ENCODE measurements at regions not wholly inside any gene's neighbourhood (a gene's known extent, or its start where the extent isn't known, plus 50 kb on each side); places are given as distances from the start of the nearest gene placed in this dataset.

- H3K9me3 Mint-ChIP-seq (ENCODE audit: unreplicated experiment) = peaks cover 2% of the 10 kb centered on the region
- H3K36me3 Mint-ChIP-seq (ENCODE audit: unreplicated experiment) = peaks cover 10% of the 10 kb centered on the region
- DNase-seq = no peak
- H3K27ac Mint-ChIP-seq (ENCODE audit: unreplicated experiment) = no peak overlapping the region
- no peak overlapping the region for H3K4me3 Mint-ChIP-seq (ENCODE audit: unreplicated experiment)
- no peak for TF ChIP-seq CTCF (IDR thresholded peaks at IDR 0.05; ENCODE audit: partially characterized antibody, unreplicated experiment)
- H3K27me3 Mint-ChIP-seq (ENCODE audit: unreplicated experiment) = peaks cover 2% of the 10 kb centered on the region
- H3K4me1 Mint-ChIP-seq (ENCODE audit: low read depth, unreplicated experiment) = no peaks in the 10 kb centered on the region
Measured at GRCh38 chr4:14431155-14432134, 570.8 kb upstream of the CPEB2 start.

- H3K4me3 Mint-ChIP-seq (ENCODE audit: unreplicated experiment) = no peak overlapping the region
- H3K27me3 Mint-ChIP-seq (ENCODE audit: unreplicated experiment) = peaks cover 2% of the 10 kb centered on the region
Measured at GRCh38 chr4:14434483-14434882, 567.8 kb upstream of the CPEB2 start.

GRCh38 chr4:14434916-14435315 is 567.4 kb upstream of the CPEB2 start:
- no peak for TF ChIP-seq CTCF (IDR thresholded peaks at IDR 0.05; ENCODE audit: partially characterized antibody, unreplicated experiment)
- H3K36me3 Mint-ChIP-seq (ENCODE audit: unreplicated experiment) = no peaks in the 10 kb centered on the region
- no peaks in the 10 kb centered on the region for H3K4me1 Mint-ChIP-seq (ENCODE audit: low read depth, unreplicated experiment)
- no peak overlapping the region for H3K4me3 Mint-ChIP-seq (ENCODE audit: unreplicated experiment)
- no peak overlapping the region for H3K27ac Mint-ChIP-seq (ENCODE audit: unreplicated experiment)
- no peak for DNase-seq
- peaks cover 2% of the 10 kb centered on the region for H3K27me3 Mint-ChIP-seq (ENCODE audit: unreplicated experiment)
- H3K9me3 Mint-ChIP-seq (ENCODE audit: unreplicated experiment) = no peaks in the 10 kb centered on the region

More at GRCh38 chr4:14434483-14434882, 567.8 kb upstream of the CPEB2 start:
- Mint-ChIP-seq H3K36me3 (ENCODE audit: unreplicated experiment) (no peaks in the 10 kb centered on the region), H3K27ac (ENCODE audit: unreplicated experiment) (no peak overlapping the region), H3K4me1 (ENCODE audit: low read depth, unreplicated experiment) (no peaks in the 10 kb centered on the region), H3K9me3 (ENCODE audit: unreplicated experiment) (no peaks in the 10 kb centered on the region)
- no peak for TF ChIP-seq CTCF (IDR thresholded peaks at IDR 0.05; ENCODE audit: partially characterized antibody, unreplicated experiment)
- no peak for DNase-seq

DNA sequence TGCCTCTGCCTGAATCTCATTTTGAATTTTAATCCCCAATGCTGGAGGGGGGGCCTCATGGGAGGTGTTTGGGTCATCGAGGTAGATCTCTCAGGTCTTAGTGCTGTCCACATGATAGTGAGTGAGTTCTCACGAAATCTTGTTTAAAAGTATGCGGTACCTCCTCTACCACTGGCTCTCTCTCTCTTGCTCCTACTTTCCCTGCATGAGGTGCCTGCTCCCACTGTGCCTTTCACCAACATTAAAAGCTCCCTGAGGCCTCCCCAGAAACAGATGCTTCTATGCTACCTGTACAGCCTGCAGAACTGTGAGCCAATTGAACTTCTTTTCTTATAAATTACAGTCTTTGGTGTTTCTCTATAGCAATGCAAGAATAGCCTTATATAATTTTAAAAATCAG is 560.7 kb upstream of the CPEB2 start:
- no peak for DNase-seq
- Mint-ChIP-seq H3K9me3 (ENCODE audit: unreplicated experiment) (no peaks in the 10 kb centered on the region), H3K4me1 (ENCODE audit: low read depth, unreplicated experiment) (no peaks in the 10 kb centered on the region), H3K27ac (ENCODE audit: unreplicated experiment) (no peak overlapping the region), H3K27me3 (ENCODE audit: unreplicated experiment) (no peaks in the 10 kb centered on the region), H3K36me3 (ENCODE audit: unreplicated experiment) (no peaks in the 10 kb centered on the region), H3K4me3 (ENCODE audit: unreplicated experiment) (no peak overlapping the region)
- no peak for TF ChIP-seq CTCF (IDR thresholded peaks at IDR 0.05; ENCODE audit: partially characterized antibody, unreplicated experiment)

- Mint-ChIP-seq H3K27me3 (ENCODE audit: unreplicated experiment) (no peaks in the 10 kb centered on the region), H3K4me1 (ENCODE audit: low read depth, unreplicated experiment) (no peaks in the 10 kb centered on the region), H3K4me3 (ENCODE audit: unreplicated experiment) (no peak overlapping the region), H3K36me3 (ENCODE audit: unreplicated experiment) (no peaks in the 10 kb centered on the region), H3K9me3 (ENCODE audit: unreplicated experiment) (no peaks in the 10 kb centered on the region), H3K27ac (ENCODE audit: unreplicated experiment) (no peak overlapping the region)
- TF ChIP-seq CTCF (IDR thresholded peaks at IDR 0.05; ENCODE audit: partially characterized antibody, unreplicated experiment) = no peak
- no peak for DNase-seq
Measured at GRCh38 chr4:14445882-14446281, 556.4 kb upstream of the CPEB2 start.

Data from glutamatergic neuron (in vitro differentiated cells).